Activated CD8-positive, alpha-beta memory T cell treated with anti-CD3 and anti-CD28 coated beads, Interleukin-2, amount 50 U/mL, for 24 hours (primary cell): ENCODE measurements at regions not wholly inside any gene's neighbourhood (a gene's known extent, or its start where the extent isn't known, plus 50 kb on each side); places are given as distances from the start of the nearest gene placed in this dataset.
"Not testable (repeated sequence)": the region's sequence is repeated elsewhere in the genome, so short reads cannot be mapped to it uniquely, and the experiment has no call there.

ENCODE experiments used
- DNase-seq: peaks from one replicate; pipeline ENCODE4 v3.0.0-alpha.2; 2020; ENCODE audit errors: extremely low read depth

DNA sequence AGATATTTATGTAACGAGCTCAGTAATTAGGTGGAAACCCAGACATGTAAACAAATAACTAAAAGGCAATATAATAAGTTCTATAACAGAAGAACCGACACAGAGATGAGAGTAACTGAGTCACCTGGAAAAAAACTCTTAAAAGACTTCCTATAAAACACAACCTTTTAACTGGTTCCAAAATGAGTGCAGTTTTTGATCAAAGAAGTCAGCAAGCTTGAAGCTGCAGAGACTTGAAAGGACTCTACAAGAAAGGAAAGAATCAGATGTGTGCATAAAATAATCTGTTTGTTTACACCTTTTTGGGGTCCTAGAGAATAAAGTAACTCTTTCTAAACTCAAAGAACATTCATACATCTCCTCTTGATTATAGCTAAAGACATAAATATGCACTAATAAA, 560.4 kb upstream of the CCDC54 start:
- DNase-seq = no peak

DNA sequence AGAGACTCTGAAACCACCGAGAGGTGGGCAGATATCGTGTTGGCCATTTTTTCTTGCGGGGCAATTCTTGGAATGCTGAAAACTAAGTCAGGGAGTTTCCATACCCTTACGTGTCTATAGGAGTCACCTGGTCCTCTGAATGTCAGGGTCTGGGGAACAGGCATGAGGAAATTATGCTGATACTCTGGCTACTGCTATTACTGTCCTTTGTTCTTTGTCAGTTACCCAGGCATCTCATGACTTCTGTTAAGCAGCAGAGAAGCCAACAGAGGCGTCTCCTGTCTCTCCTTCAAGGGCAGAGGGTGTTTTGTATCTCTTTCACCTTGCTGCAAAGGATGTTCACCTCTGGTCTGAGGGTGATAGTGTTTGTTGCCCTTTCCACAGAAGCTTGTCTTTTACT, 559.5 kb upstream of the CCDC54 start:
- no peak for DNase-seq

- DNase-seq = no peak
Measured at GRCh38 chr3:106819440-106819839, 557.8 kb upstream of the CCDC54 start.

- DNase-seq = no peak
Measured at GRCh38 chr3:106820726-106821362, 556.4 kb upstream of the CCDC54 start.

GRCh38 chr3:106821801-106822200, 555.4 kb upstream of the CCDC54 start:
- no peak for DNase-seq

GRCh38 chr3:106822204-106822603, 555.0 kb upstream of the CCDC54 start:
- DNase-seq = no peak

- no peak for DNase-seq
Measured at GRCh38 chr3:106823701-106824100, 553.5 kb upstream of the CCDC54 start.

DNA sequence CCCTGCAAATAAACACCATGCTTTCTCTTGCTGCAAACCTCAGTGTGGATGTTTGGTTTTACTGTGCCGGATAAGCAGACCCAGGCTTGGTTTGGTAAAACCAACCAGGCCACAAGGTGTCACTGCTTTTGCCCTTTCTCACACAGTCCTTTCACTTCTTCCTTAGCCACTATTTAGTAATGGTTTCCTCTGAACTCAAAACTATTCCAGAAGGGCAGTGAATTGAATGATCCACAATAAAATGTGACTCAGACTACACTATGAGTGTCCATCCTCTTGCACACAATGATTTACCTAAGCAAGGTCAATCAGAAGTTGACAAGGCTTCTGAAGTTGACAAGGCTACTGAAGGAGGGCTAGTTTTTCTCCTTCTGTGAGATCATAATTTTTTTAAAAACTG, 552.4 kb upstream of the CCDC54 start:
- DNase-seq = no peak

DNA sequence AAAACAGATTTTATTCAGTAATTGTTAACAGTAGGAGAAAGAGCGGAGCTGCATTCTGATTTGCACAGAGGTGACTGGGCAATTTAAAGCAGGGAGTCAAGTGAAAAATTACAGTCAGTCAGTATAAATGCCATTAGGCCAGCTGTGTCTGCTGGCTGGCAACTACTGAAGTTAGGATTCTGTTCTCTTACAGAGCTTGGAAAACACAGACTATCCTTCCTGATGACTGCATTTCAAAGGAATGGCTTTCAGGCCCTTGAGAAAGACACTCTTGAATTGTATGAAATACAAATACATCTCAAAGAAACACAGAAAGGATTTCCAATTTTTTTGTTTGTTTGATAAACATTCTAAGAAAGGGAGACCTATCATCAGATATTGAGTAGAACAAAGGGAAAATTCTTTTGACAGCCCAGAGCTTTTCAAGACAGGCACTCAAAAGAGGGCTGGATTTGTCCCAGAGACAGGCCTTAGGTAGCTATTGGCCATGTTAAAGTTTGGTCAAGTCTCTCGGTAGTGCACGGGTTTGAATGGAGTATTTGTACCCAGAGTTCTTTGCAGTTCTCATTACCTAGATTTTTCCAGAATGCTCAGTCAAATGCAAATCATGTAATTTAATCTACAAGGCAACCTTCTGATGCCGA, 551.2 kb upstream of the CCDC54 start:
- DNase-seq = no peak

DNA sequence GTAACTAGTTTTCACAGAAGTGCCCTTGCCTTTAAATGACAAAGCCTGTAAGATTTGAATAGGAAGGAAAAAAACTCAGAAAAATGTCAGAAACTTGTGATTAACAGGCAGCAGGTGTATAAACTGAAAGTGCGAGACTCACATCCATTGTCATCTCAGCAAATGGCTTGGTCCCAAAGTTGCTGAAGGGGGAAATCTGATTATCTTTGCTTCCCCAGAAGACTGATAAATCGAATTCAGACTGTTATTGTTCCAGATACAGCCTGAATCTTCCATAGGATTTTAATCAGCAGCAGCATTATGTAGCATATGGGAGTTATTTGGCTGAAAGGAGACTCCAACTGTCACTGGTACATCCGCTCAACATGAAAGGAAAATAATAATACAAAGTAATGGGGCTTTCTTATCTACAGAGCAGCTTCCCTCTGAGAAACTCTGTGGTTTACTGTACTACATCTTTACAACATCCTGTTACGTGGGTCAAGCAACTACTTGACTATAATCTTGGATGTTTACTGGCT, 550.4 kb upstream of the CCDC54 start:
- DNase-seq = no peak

GRCh38 chr3:106827515-106828213, 549.6 kb upstream of the CCDC54 start:
- DNase-seq = no peak

- DNase-seq = no peak
Measured at GRCh38 chr3:106829206-106829605, 548.0 kb upstream of the CCDC54 start.

GRCh38 chr3:106830334-106830733, 546.9 kb upstream of the CCDC54 start:
- DNase-seq = no peak

DNA sequence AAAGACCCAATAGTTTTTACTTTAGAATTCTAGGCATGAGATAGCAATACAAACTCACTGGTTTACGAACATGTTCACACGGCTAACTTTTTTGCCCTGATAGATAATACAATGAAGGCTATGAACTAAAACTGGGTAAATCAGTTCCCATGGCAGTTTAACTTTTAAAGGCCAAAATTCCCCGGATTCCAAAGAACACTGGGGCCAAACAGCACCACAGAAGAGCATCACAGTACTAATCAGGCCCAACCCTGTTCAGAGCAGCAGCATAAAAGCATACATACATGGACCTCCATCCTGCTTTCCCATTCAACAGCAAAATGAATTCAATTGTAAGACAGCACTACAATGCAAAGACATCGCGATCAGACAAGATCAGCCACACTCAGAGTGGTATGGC, 540.3 kb upstream of the CCDC54 start:
- no peak for DNase-seq

- DNase-seq = no peak
Measured at GRCh38 chr3:106837616-106838015, 539.6 kb upstream of the CCDC54 start.

GRCh38 chr3:106839576-106840280, 537.5 kb upstream of the CCDC54 start:
- DNase-seq = no peak

DNA sequence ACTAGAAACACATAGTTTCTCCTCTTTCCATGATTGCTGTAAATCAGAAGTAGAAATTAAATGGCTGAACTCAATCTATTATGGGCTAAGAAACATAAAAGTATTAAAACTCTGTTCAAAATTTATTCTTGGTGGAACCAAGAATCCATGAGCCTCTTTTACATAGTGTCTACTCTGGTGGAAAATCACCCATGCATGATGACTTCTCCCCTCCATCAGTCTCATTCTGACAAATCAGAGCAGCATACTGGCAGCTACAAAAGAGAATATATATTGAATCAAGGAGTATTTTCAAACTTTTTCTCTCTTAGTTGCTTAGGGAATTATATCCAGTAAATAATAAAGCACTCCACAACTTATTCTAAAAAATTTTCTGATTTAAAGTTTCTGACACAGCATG, 536.9 kb upstream of the CCDC54 start:
- DNase-seq = no peak

DNA sequence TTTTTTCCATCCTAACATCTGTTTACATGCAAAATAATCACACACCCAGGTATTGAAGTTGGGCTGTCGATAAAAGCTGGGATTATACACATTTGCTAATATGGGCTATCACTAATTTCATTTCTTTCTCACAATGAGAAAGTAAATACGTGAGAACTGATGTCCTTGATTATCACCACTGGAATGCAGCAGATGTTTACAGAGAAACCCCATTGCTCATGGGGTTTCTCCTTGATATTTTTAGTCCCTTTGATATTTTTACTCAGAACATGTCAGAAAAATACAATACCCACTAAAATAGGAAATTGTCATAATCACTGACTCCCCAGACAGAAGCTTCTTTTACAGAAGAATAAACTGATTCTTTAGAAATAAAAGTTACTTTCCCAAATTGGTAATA, 535.1 kb upstream of the CCDC54 start:
- DNase-seq = no peak

DNA sequence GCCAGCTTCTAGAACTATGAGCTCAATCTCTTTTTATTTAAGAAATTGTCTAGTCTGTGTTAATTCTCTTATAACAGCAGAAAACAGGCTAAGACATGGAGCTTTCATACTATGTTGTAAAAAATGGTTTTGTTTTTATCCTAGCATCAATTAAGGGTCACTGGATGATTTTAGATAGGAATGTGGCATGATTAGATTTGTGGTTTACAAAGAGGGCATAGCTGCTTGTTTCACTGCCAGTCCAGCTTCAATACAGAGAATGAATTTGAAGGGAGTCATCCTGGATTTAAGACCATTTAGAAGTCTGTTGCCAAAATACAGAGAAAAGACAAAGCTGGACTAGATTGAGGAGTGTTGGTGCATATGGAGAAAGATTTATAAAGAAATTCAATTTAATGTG, 532.6 kb upstream of the CCDC54 start:
- DNase-seq = no peak

GRCh38 chr3:106848099-106848498, 529.1 kb upstream of the CCDC54 start:
- DNase-seq = no peak

DNA sequence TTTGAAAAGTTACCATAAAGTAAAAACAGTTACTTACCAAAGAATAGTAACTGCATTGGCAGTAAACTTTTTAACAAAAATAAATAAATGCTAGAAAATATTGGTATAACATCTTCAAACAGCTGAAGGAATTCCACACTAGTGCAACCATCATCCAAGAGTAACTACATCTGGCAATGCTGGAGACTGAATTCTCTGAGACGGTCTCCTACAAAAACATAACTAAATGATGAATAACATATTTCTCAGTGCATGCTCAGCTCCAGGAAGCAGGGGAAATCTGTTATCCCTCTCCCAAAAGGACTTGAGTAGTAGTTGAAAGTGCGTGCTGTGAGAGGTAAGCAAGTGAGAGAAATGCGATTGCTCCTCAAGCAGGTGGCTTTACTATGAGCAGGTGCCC, 526.8 kb upstream of the CCDC54 start:
- DNase-seq = no peak

DNA sequence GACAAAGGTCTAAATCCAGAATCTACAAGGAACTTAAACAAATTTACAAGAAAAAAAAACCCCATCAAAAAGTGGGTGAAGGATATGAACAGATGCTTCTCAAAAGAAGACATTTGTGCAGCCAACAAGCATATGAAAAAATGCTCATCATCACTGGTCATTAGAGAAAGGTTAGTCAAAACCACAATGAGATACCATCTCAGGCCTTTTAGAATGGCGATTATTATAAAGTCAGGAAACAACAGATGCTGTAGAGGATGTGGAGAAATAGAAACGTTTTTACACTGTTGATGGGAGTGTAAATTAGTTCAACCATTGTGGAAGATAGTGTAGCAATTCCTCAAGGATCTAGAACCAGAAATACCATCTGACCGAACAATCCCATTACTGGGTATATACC, 518.9 kb upstream of the CCDC54 start:
- not testable (repeated sequence) for DNase-seq
